DOHH2 (cell line): ENCODE measurements at regions not wholly inside any gene's neighbourhood (a gene's known extent, or its start where the extent isn't known, plus 50 kb on each side); places are given as distances from the start of the nearest gene placed in this dataset.
"Not testable (repeated sequence)": the region's sequence is repeated elsewhere in the genome, so short reads cannot be mapped to it uniquely, and the experiment has no call there.

Source experiments
- H3F3A ChIP-seq: fragments of 200-600 bp; sonication (generic), shearing (Covaris generic); 2 replicates; pipeline ENCODE4 v1.6.0; 2016; ENCODE audit warnings: antibody characterized with exemption, mild to moderate bottlenecking; ENCODE audit not compliant: control insufficient read depth, insufficient read depth
- H3K27ac ChIP-seq: fragments of 200-600 bp; sonication (generic); 2 replicates; pipeline ENCODE4 v1.5.1; 2014; ENCODE audit warnings: low read depth, mild to moderate bottlenecking, low read length, moderate library complexity
- H3K27me3 ChIP-seq: fragments of 200-600 bp; sonication (generic); 2 replicates; pipeline ENCODE4 v1.6.1; 2014; ENCODE audit warnings: mild to moderate bottlenecking, low read length, mixed read lengths; ENCODE audit not compliant: control insufficient read depth
- H3K36me3 ChIP-seq: fragments of 200-600 bp; sonication (generic); 2 replicates; pipeline ENCODE4 v1.6.1; 2014; ENCODE audit warnings: mild to moderate bottlenecking, low read length, moderate library complexity, mixed read lengths; ENCODE audit not compliant: control insufficient read depth
- H3K4me1 ChIP-seq: fragments of 200-600 bp; sonication (generic); 2 replicates; pipeline ENCODE4 v1.6.1; 2014; ENCODE audit warnings: mild to moderate bottlenecking, low read length, mixed read lengths; ENCODE audit not compliant: control insufficient read depth
- H3K4me2 ChIP-seq: fragments of 200-600 bp; sonication (generic); 2 replicates; pipeline ENCODE4 v1.6.0; 2014; ENCODE audit warnings: mild to moderate bottlenecking, low read length, moderate library complexity
- H3K4me3 ChIP-seq: fragments of 200-600 bp; sonication (generic); 2 replicates; pipeline ENCODE4 v1.5.1; 2014; ENCODE audit warnings: mild to moderate bottlenecking, low read length, mixed read lengths
- H3K79me2 ChIP-seq: fragments of 200-600 bp; sonication (generic); 2 replicates; pipeline ENCODE4 v1.6.1; 2014; ENCODE audit warnings: mild to moderate bottlenecking, low read length, mixed read lengths; ENCODE audit not compliant: control insufficient read depth
- H3K9me2 ChIP-seq: fragments of 200-600 bp; sonication (generic); replicated peaks from 2 replicates; pipeline ENCODE4 v1.6.1; 2014; ENCODE audit warnings: mild to moderate bottlenecking, low read length, mixed read lengths; ENCODE audit not compliant: control insufficient read depth
- H3K9me3 ChIP-seq: fragments of 200-600 bp; sonication (generic); 2 replicates; pipeline ENCODE4 v1.6.1; 2014; ENCODE audit warnings: antibody characterized with exemption, low read length, mixed read lengths; ENCODE audit not compliant: control insufficient read depth, insufficient read depth
- H4K20me1 ChIP-seq: fragments of 200-600 bp; sonication (generic); 2 replicates; pipeline ENCODE4 v1.6.0; 2014; ENCODE audit warnings: low read depth, mild to moderate bottlenecking, antibody characterized with exemption, low read length, moderate library complexity; ENCODE audit not compliant: control insufficient read depth, insufficient read depth
- CTCF ChIP-seq: fragments of 200-600 bp; sonication (generic); IDR thresholded peaks from one replicate; pipeline ENCODE4 v1.5.1; 2014; ENCODE audit warnings: antibody characterized with exemption, mild to moderate bottlenecking, low read depth, low read length; ENCODE audit not compliant: poor library complexity, severe bottlenecking
- EZH2phosphoT487 ChIP-seq: fragments of 200-600 bp; sonication (generic); IDR thresholded peaks from 2 replicates; pipeline ENCODE4 v1.6.1; 2017; ENCODE audit warnings: borderline replicate concordance, mild to moderate bottlenecking, antibody characterized with exemption, low read length, moderate library complexity, mixed read lengths

DNA sequence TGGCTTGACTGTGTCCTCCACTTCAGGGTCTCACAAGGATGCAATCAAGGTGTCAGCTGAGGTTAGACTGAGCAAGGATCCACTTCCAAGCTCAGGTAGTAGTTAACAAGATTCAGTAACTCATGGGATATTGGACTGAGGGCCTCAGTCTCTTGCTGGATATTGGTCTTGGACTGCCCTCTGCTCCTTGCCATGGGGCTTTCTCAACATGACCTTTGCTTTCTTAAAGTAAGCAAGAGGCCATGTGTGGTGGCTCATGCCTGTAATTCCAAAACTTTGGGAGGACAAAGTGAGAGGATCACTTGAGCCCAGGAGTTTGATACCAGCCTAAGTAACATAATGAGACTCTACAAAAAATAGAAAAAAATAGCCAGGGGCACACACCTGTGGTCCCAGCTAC is 231.3 kb upstream of the AMIGO2 start:
- no peak for TF ChIP-seq EZH2phosphoT487
- no peak for TF ChIP-seq CTCF
- H3K79me2 ChIP-seq = no peaks in the 10 kb centered on the region
- H3K36me3 ChIP-seq = no peaks in the 10 kb centered on the region
- no peaks in the 10 kb centered on the region for H3K27me3 ChIP-seq
- H3K4me3 ChIP-seq = no peak overlapping the region
- H4K20me1 ChIP-seq = no peaks in the 10 kb centered on the region
- H3K27ac ChIP-seq = no peak overlapping the region
- peaks cover 4% of the 10 kb centered on the region; the same call in 1 of the 2 replicates for H3F3A ChIP-seq
- peaks cover 22% of the 10 kb centered on the region for H3K4me1 ChIP-seq
- H3K9me2 ChIP-seq = no peaks in the 10 kb centered on the region
- H3K9me3 ChIP-seq = no peaks in the 10 kb centered on the region
- no peak overlapping the region for H3K4me2 ChIP-seq

GRCh38 chr12:47308672-47309071 is 228.9 kb upstream of the AMIGO2 start:
- H3K4me3 ChIP-seq = no peak overlapping the region
- no peaks in the 10 kb centered on the region for H3K27me3 ChIP-seq
- peaks cover 23% of the 10 kb centered on the region for H3K4me1 ChIP-seq
- no peaks in the 10 kb centered on the region for H3K9me3 ChIP-seq
- H4K20me1 ChIP-seq = no peaks in the 10 kb centered on the region
- H3K27ac ChIP-seq = no peak overlapping the region
- no peak overlapping the region for H3K4me2 ChIP-seq
- no peaks in the 10 kb centered on the region for H3K36me3 ChIP-seq
- no peaks in the 10 kb centered on the region for H3K79me2 ChIP-seq
- H3F3A ChIP-seq = peaks cover 4% of the 10 kb centered on the region; the same call in 1 of the 2 replicates
- H3K9me2 ChIP-seq = no peaks in the 10 kb centered on the region
- TF ChIP-seq CTCF = no peak

DNA sequence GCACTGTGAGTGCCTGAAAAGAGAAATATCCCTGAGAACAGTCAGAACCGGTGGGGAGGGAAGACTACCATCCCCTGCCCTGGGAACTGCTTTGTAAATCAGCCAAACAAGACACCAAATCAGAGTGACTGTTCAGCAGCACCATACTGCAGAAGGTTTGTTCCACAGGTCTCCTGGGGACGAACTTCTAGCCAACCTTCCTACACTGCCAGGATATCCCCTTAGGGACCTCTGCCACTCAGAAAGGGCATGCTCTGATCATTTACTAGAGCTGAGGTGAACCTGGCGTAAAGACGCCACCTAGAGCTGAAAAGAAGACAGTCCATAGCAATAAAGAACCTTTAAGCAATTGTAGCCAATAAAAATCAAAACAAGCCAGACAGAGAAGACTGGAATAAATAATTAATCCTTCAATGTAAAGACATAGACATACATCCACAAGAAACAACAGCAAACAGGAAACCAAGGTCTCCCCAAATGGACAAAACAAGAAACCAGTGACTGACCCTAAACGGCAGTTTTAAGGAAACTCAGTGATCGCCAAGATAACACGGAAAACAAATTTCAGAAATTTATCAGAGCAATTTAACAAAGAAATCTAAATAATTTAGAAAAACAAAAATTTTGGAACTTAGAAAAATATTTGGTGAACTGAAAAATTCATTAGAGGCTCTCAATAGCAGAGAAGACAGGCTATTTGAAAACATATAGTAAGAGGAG is 228.1 kb upstream of the AMIGO2 start:
- TF ChIP-seq CTCF (peak; percentile 86), EZH2phosphoT487 (no peak)
- Histone ChIP-seq H3K79me2 (no peaks in the 10 kb centered on the region), H3K9me3 (no peaks in the 10 kb centered on the region), H3K27me3 (no peaks in the 10 kb centered on the region), H3F3A (peaks cover 4% of the 10 kb centered on the region; the same call in 1 of the 2 replicates), H3K36me3 (no peaks in the 10 kb centered on the region), H3K27ac (no peak overlapping the region), H3K4me1 (peaks cover 25% of the 10 kb centered on the region), H3K4me2 (peak overlapping the region; percentile 53), H4K20me1 (no peaks in the 10 kb centered on the region), H3K4me3 (peak overlapping the region; percentile 45), H3K9me2 (no peaks in the 10 kb centered on the region)

GRCh38 chr12:47306773-47307679 is 227.3 kb upstream of the AMIGO2 start:
- not testable (repeated sequence) for H3K36me3 ChIP-seq, H3K27ac ChIP-seq, H3K27me3 ChIP-seq, H3K79me2 ChIP-seq, H3K9me2 ChIP-seq, H3K9me3 ChIP-seq, H3F3A ChIP-seq, H4K20me1 ChIP-seq
- H3K4me3 ChIP-seq = peak overlapping the region; percentile 45
- H3K4me1 ChIP-seq = peaks cover 27% of the 10 kb centered on the region
- H3K4me2 ChIP-seq = peak overlapping the region; percentile 53
